SK-N-SH treated with all-trans-retinoic acid at 6 μM for 48 hours (cell line): ENCODE measurements at regions not wholly inside any gene's neighbourhood (a gene's known extent, or its start where the extent isn't known, plus 50 kb on each side); places are given as distances from the start of the nearest gene placed in this dataset.

Source experiments
- ARNTL ChIP-seq: fragments of 450-650 bp; formaldehyde crosslinking; IDR thresholded peaks from 2 replicates; pipeline ENCODE4 v1.5.0; 2020; ENCODE audit warnings: low read depth, mild to moderate bottlenecking, moderate library complexity, borderline replicate concordance
- BACH2 ChIP-seq: fragments of 250-450 bp; sonication (Bioruptor Pico); IDR thresholded peaks from 2 replicates; pipeline ENCODE4 v1.9.0; 2021; ENCODE audit warnings: mild to moderate bottlenecking, borderline replicate concordance
- CREB5 ChIP-seq: fragments of 250-450 bp; sonication (Bioruptor Pico); IDR thresholded peaks from 2 replicates; pipeline ENCODE4 v1.5.1; 2020; ENCODE audit warnings: low read depth, mild to moderate bottlenecking, moderate library complexity
- CSDC2 ChIP-seq: fragments of 250-450 bp; sonication (Bioruptor Pico); IDR thresholded peaks from 2 replicates; pipeline ENCODE4 v1.5.0; 2020; ENCODE audit warnings: mild to moderate bottlenecking, moderate library complexity
- GLIS3 ChIP-seq: fragments of 250-450 bp; sonication (Bioruptor Pico); IDR thresholded peaks from 2 replicates; pipeline ENCODE4 v1.5.0; 2020; ENCODE audit warnings: mild to moderate bottlenecking, moderate library complexity
- ISL1 ChIP-seq: fragments of 250-450 bp; sonication (Bioruptor Pico); IDR thresholded peaks from 2 replicates; pipeline ENCODE4 v2.1.2; 2022; ENCODE audit warnings: mild to moderate bottlenecking, moderate library complexity
- OSR1 ChIP-seq: fragments of 250-450 bp; sonication (Bioruptor Pico); IDR thresholded peaks from 2 replicates; pipeline ENCODE4 v1.8.0; 2022; ENCODE audit warnings: moderate library complexity, mild to moderate bottlenecking, inconsistent platforms
- PATZ1 ChIP-seq: fragments of 250-450 bp; sonication (Bioruptor Pico); IDR thresholded peaks from 2 replicates; pipeline ENCODE4 v1.8.0; 2020; ENCODE audit warnings: mild to moderate bottlenecking, moderate library complexity, borderline replicate concordance
- RARB ChIP-seq: fragments of 250-450 bp; sonication (Bioruptor Pico); IDR thresholded peaks from 2 replicates; pipeline ENCODE4 v1.8.0; 2021; ENCODE audit warnings: mild to moderate bottlenecking, moderate library complexity
- TCF4 ChIP-seq: fragments of 250-450 bp; sonication (Bioruptor Pico); IDR thresholded peaks from 2 replicates; pipeline ENCODE4 v1.8.0; 2021; ENCODE audit warnings: mild to moderate bottlenecking, moderate library complexity, borderline replicate concordance
- TSHZ2 ChIP-seq: fragments of 250-450 bp; sonication (Bioruptor Pico); IDR thresholded peaks from 2 replicates; pipeline ENCODE4 v1.5.0; 2020; ENCODE audit warnings: mild to moderate bottlenecking, moderate library complexity
- ZC3H10 ChIP-seq: fragments of 250-450 bp; sonication (Bioruptor Pico); IDR thresholded peaks from 2 replicates; pipeline ENCODE4 v1.5.1; 2021; ENCODE audit warnings: mild to moderate bottlenecking, moderate library complexity
- ZFP30 ChIP-seq: fragments of 450-650 bp; formaldehyde crosslinking; IDR thresholded peaks from 2 replicates; pipeline ENCODE4 v1.5.0; 2022; ENCODE audit warnings: mild to moderate bottlenecking, moderate library complexity
- ZNF565 ChIP-seq: fragments of 450-650 bp; formaldehyde crosslinking; conservative IDR thresholded peaks from 2 replicates; pipeline ENCODE4 v1.5.0; 2020; ENCODE audit warnings: low read depth, mild to moderate bottlenecking, moderate library complexity

GRCh38 chrX:10990418-10990817, 120.7 kb upstream of the HCCS start:
- TF ChIP-seq GLIS3 (CRISPR knock-in tag) (no peak), ZNF565 (no peak), BACH2 (CRISPR knock-in tag) (no peak), ZC3H10 (CRISPR knock-in tag) (no peak), RARB (CRISPR knock-in tag) (no peak), TCF4 (CRISPR knock-in tag) (no peak), CREB5 (CRISPR knock-in tag) (no peak), ISL1 (CRISPR knock-in tag) (no peak), ZFP30 (CRISPR knock-in tag) (no peak), CSDC2 (CRISPR knock-in tag) (no peak), TSHZ2 (no peak), OSR1 (no peak), PATZ1 (CRISPR knock-in tag) (no peak), ARNTL (CRISPR knock-in tag) (no peak)
